ENCODE measurements at regions not wholly inside any gene's neighbourhood (a gene's known extent, or its start where the extent isn't known, plus 50 kb on each side); places are given as distances from the start of the nearest gene placed in this dataset.

DNA sequence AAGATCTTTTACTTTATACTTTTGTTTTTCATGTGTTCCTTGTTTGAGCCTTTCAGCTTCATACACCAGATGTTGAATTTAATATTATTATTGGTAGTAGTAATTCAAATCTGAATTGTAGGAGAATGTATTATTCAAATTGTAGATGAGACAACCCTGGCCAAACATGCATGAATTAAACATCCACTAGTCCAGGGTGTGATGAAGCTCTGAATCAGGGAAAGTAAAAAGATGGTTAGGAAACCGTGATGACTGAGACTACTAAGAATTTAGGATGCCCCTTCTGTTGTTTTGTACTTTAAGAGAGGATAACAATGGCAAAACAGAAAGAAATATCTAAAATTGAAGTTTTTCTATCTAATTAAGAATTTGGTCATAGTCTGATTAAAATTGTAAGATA is 227.8 kb upstream of the CDH2 start:
- no peaks in the 10 kb centered on the region for H3K79me2 ChIP-seq (ENCODE audit: insufficient read depth, low read length)
- no peak overlapping the region for H3K4me2 ChIP-seq (ENCODE audit: low read depth, low read length)
- intact Hi-C loops (cut with micrococcal nuclease; ENCODE audit: unreplicated experiment), result no loop called here
- no peaks in the 10 kb centered on the region for H4K20me1 ChIP-seq (ENCODE audit: insufficient read depth, low read length)
- TF ChIP-seq ZSCAN25 (CRISPR knock-in tag; IDR thresholded peaks at IDR 0.05), result no peak
- ATAC-seq, result no peak
- no peaks in the 10 kb centered on the region for H3K9me3 ChIP-seq (ENCODE audit: low read length)
- no peak overlapping the region for H3K9ac ChIP-seq (ENCODE audit: insufficient read depth, low read depth, low read length)
- ChIA-PET CTCF (ENCODE audit: low intra/inter-chr PET ratio, low total read pairs) (no interaction called here), POLR2A (no interaction called here)
- H3K27ac ChIP-seq (ENCODE audit: extremely low read length, insufficient read depth, low read length), result no peak overlapping the region
- BruUV-seq (replicated peaks), result no TSS peak
- H2AFZ ChIP-seq (ENCODE audit: low read length), result no peak overlapping the region
- H3K4me1 ChIP-seq (ENCODE audit: insufficient read depth, low read length), result no peaks in the 10 kb centered on the region
- no peaks in the 10 kb centered on the region for H3K36me3 ChIP-seq (replicated peaks in 1 of 2; ENCODE audit: control insufficient read depth in 1 of 2, insufficient read depth in 2 of 2, low read length in 2 of 2)
- H3K4me3 ChIP-seq (replicated peaks in 1 of 3; ENCODE audit: insufficient read depth in 1 of 3, low read depth in 2 of 3, low read length in 3 of 3), result no peak overlapping the region
- WGBS (ENCODE audit: low lambda C conversion rate), result 0% methylated on average over 1 of the region's 1 CpG
- no peak for FAIRE-seq
- in situ Hi-C loops (cut with HindIII; ENCODE audit: extremely low pct_ligation_motif_present, low pct_unique_long_range_greater_than_20kb), result no loop called here
- DNase-seq (ENCODE audit: low spot score), result no peak
- no peaks in the 10 kb centered on the region for H3K27me3 ChIP-seq (ENCODE audit: control insufficient read depth in 1 of 2, insufficient read depth in 2 of 2, low read length in 2 of 2)

DNA sequence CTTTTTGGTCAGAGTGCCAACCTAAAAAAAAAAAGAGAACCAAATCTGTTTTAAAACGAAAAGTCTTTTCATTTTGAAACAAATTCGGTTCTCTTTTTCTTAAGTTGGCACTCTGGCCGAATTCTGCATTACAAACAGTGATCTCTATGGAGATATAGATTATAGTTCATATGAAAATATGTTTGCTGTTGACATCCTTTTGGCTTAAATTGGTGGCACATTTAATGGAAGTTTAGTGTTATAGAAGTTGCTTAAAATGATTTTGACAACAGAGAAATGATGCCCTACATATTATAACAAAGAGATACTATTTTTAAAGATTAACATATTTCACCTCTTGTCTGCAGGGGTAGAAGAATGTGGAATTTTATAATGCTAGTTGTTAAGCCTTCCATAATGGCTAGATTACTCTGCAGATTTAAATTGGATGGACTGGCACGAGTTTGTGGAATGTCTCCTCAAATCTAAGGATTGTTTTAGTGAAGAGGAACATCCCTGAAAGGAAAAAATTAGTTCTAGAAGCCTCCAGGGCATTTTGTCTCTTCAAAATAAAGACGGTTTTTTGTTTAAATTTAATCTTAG is 222.9 kb upstream of the CDH2 start:
- no peaks in the 10 kb centered on the region for H3K9me3 ChIP-seq (ENCODE audit: low read length)
- DNase-seq (ENCODE audit: low spot score) (no peak), FAIRE-seq (no peak), ATAC-seq (no peak)
- no TSS peak for BruUV-seq (replicated peaks)
- ChIA-PET CTCF (ENCODE audit: low intra/inter-chr PET ratio, low total read pairs) (no interaction called here), POLR2A (no interaction called here)
- no peak overlapping the region for H3K9ac ChIP-seq (ENCODE audit: insufficient read depth, low read depth, low read length)
- H2AFZ ChIP-seq (ENCODE audit: low read length), result no peak overlapping the region
- H3K4me2 ChIP-seq (ENCODE audit: low read depth, low read length), result no peak overlapping the region
- intact Hi-C loops (cut with micrococcal nuclease; ENCODE audit: unreplicated experiment), result no loop called here
- H3K4me1 ChIP-seq (ENCODE audit: insufficient read depth, low read length), result no peaks in the 10 kb centered on the region
- in situ Hi-C loops (cut with HindIII; ENCODE audit: extremely low pct_ligation_motif_present, low pct_unique_long_range_greater_than_20kb), result no loop called here
- WGBS (ENCODE audit: low lambda C conversion rate), result under 1% methylated on average over 5 of the region's 5 CpGs
- H3K36me3 ChIP-seq (replicated peaks in 1 of 2; ENCODE audit: control insufficient read depth in 1 of 2, insufficient read depth in 2 of 2, low read length in 2 of 2), result no peaks in the 10 kb centered on the region
- H4K20me1 ChIP-seq (ENCODE audit: insufficient read depth, low read length), result no peaks in the 10 kb centered on the region
- H3K79me2 ChIP-seq (ENCODE audit: insufficient read depth, low read length), result no peaks in the 10 kb centered on the region
- H3K27ac ChIP-seq (ENCODE audit: extremely low read length, insufficient read depth, low read length), result no peak overlapping the region
- H3K4me3 ChIP-seq (replicated peaks in 1 of 3; ENCODE audit: insufficient read depth in 1 of 3, low read depth in 2 of 3, low read length in 3 of 3), result no peak overlapping the region
- no peaks in the 10 kb centered on the region for H3K27me3 ChIP-seq (ENCODE audit: control insufficient read depth in 1 of 2, insufficient read depth in 2 of 2, low read length in 2 of 2)
- TF ChIP-seq GPBP1L1 (CRISPR knock-in tag; IDR thresholded peaks at IDR 0.05), result no peak
- TF ChIP-seq IKZF4 (CRISPR knock-in tag; IDR thresholded peaks at IDR 0.05; ENCODE audit: borderline replicate concordance, low read depth, not compliant biosample characterization), result no peak
- TF ChIP-seq POLR2AphosphoS5 (IDR thresholded peaks at IDR 0.05; ENCODE audit: low read depth, low read length), result no peak
- TF ChIP-seq, protein P1, sequence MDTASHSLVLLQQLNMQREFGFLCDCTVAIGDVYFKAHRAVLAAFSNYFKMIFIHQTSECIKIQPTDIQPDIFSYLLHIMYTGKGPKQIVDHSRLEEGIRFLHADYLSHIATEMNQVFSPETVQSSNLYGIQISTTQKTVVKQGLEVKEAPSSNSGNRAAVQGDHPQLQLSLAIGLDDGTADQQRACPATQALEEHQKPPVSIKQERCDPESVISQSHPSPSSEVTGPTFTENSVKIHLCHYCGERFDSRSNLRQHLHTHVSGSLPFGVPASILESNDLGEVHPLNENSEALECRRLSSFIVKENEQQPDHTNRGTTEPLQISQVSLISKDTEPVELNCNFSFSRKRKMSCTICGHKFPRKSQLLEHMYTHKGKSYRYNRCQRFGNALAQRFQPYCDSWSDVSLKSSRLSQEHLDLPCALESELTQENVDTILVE (CRISPR knock-in tag; IDR thresholded peaks at IDR 0.05), result no peak
- TF ChIP-seq, protein P2, sequence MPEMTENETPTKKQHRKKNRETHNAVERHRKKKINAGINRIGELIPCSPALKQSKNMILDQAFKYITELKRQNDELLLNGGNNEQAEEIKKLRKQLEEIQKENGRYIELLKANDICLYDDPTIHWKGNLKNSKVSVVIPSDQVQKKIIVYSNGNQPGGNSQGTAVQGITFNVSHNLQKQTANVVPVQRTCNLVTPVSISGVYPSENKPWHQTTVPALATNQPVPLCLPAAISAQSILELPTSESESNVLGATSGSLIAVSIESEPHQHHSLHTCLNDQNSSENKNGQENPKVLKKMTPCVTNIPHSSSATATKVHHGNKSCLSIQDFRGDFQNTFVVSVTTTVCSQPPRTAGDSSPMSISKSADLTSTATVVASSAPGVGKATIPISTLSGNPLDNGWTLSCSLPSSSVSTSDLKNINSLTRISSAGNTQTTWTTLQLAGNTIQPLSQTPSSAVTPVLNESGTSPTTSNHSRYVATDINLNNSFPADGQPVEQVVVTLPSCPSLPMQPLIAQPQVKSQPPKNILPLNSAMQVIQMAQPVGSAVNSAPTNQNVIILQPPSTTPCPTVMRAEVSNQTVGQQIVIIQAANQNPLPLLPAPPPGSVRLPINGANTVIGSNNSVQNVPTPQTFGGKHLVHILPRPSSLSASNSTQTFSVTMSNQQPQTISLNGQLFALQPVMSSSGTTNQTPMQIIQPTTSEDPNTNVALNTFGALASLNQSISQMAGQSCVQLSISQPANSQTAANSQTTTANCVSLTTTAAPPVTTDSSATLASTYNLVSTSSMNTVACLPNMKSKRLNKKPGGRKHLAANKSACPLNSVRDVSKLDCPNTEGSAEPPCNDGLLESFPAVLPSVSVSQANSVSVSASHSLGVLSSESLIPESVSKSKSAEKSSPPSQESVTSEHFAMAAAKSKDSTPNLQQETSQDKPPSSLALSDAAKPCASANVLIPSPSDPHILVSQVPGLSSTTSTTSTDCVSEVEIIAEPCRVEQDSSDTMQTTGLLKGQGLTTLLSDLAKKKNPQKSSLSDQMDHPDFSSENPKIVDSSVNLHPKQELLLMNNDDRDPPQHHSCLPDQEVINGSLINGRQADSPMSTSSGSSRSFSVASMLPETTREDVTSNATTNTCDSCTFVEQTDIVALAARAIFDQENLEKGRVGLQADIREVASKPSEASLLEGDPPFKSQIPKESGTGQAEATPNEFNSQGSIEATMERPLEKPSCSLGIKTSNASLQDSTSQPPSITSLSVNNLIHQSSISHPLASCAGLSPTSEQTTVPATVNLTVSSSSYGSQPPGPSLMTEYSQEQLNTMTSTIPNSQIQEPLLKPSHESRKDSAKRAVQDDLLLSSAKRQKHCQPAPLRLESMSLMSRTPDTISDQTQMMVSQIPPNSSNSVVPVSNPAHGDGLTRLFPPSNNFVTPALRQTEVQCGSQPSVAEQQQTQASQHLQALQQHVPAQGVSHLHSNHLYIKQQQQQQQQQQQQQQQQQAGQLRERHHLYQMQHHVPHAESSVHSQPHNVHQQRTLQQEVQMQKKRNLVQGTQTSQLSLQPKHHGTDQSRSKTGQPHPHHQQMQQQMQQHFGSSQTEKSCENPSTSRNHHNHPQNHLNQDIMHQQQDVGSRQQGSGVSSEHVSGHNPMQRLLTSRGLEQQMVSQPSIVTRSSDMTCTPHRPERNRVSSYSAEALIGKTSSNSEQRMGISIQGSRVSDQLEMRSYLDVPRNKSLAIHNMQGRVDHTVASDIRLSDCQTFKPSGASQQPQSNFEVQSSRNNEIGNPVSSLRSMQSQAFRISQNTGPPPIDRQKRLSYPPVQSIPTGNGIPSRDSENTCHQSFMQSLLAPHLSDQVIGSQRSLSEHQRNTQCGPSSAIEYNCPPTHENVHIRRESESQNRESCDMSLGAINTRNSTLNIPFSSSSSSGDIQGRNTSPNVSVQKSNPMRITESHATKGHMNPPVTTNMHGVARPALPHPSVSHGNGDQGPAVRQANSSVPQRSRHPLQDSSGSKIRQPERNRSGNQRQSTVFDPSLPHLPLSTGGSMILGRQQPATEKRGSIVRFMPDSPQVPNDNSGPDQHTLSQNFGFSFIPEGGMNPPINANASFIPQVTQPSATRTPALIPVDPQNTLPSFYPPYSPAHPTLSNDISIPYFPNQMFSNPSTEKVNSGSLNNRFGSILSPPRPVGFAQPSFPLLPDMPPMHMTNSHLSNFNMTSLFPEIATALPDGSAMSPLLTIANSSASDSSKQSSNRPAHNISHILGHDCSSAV (CRISPR knock-in tag; IDR thresholded peaks at IDR 0.05; ENCODE audit: borderline replicate concordance), result no peak
- TF ChIP-seq ZNF788 (CRISPR knock-in tag; IDR thresholded peaks at IDR 0.05; ENCODE audit: borderline replicate concordance), result no peak
- no peak for TF ChIP-seq ATF1 (CRISPR knock-in tag; IDR thresholded peaks at IDR 0.05)
